K562 (cell line): ENCODE measurements at regions not wholly inside any gene's neighbourhood (a gene's known extent, or its start where the extent isn't known, plus 50 kb on each side); places are given as distances from the start of the nearest gene placed in this dataset.

Experiments used
- ATAC-seq: fragments of 200-7000 bp; cut with Tn5 transposase; 3 replicates; pipeline ENCODE4 v1.9.1; 2020; ENCODE audit warnings: moderate library complexity
- BruUV-seq: library from RNA; stranded (reverse); fragments of 400-500 nt; replicated peaks from 2 replicates; lab custom pipeline; 2021; lab: Mats Ljungman, UMichigan
- CTCF ChIA-PET: fragments of 300-600 bp; formaldehyde crosslinking; extraction: SDS; loops from one replicate; lab custom pipeline; 2021; ENCODE audit warnings: low intra/inter-chr PET ratio; lab: Yijun Ruan, JAX
- POLR2A ChIA-PET: fragments of 300-600, 350-650 bp; sonication (Branson Sonifier 250); formaldehyde crosslinking; extraction: SDS; loops from one replicate; lab custom pipeline; 2021; ENCODE audit warnings: antibody characterized with exemption, inconsistent platforms; lab: Yijun Ruan, JAX
- DNase-seq, 4 experiments: peaks; one replicate each; pipeline versions ENCODE4 v3.0.0 to v3.0.0-alpha.2; 2011 to 2018; ENCODE audit warnings: low spot score in 3 of 4, mixed read lengths in 3 of 4; ENCODE audit errors: extremely low read depth in 1 of 4
- FAIRE-seq: peaks from 2 replicates; lab custom pipeline; 2011; peaks lifted over from hg19 to GRCh38; lab: Jason Lieb, UNC
- H2AFZ ChIP-seq: 2 replicates; pipeline ENCODE4 v1.6.0; 2011; ENCODE audit warnings: low read depth, low read length, control low read depth, inconsistent platforms
- H3K27ac ChIP-seq: fragments of 200-600 bp; 3 replicates; pipeline ENCODE4 v1.8.0; 2011; ENCODE audit warnings: low read depth, mild to moderate bottlenecking, control low read depth, inconsistent platforms, low read length, moderate library complexity, mixed read lengths; ENCODE audit errors: extremely low read depth
- H3K27me3 ChIP-seq, 2 experiments: fragments of 300-600 bp in 1 of 2; 2 replicates in 1 of 2; 3 replicates in 1 of 2; pipeline versions ENCODE4 v1.6.0 to v1.8.0; 2011; ENCODE audit warnings: inconsistent platforms in 2 of 2, low read length in 2 of 2, mild to moderate bottlenecking in 1 of 2, mixed read lengths in 1 of 2, moderate library complexity in 1 of 2; ENCODE audit not compliant: control insufficient read depth in 2 of 2, insufficient read depth in 2 of 2
- H3K36me3 ChIP-seq: fragments of 300-600 bp; 3 replicates; pipeline ENCODE4 v1.8.0; 2011; ENCODE audit warnings: mild to moderate bottlenecking, low read length, inconsistent platforms; ENCODE audit not compliant: control insufficient read depth, insufficient read depth
- H3K4me1 ChIP-seq, 2 experiments: fragments of 200-600 bp in 1 of 2; replicated peaks in 1 of 2; 2 replicates in 1 of 2; 3 replicates in 1 of 2; pipeline versions ENCODE4 v1.5.1 to v1.8.0; 2011; ENCODE audit warnings: inconsistent platforms in 2 of 2, low read length in 2 of 2, mild to moderate bottlenecking in 1 of 2, mixed read lengths in 1 of 2, moderate library complexity in 1 of 2; ENCODE audit not compliant: control insufficient read depth in 2 of 2, insufficient read depth in 2 of 2
- H3K4me2 ChIP-seq: 2 replicates; pipeline ENCODE4 v1.6.1; 2011; ENCODE audit warnings: low read length, control low read depth, inconsistent platforms, mixed read lengths; ENCODE audit not compliant: insufficient read depth
- H3K4me3 ChIP-seq: fragments of 200-600 bp; sonication (generic), shearing (Covaris generic); 2 replicates; pipeline ENCODE4 v1.5.1; 2016; ENCODE audit warnings: control low read depth, inconsistent platforms
- H3K79me2 ChIP-seq: fragments of 200-600 bp; 3 replicates; pipeline ENCODE4 v1.8.0; 2011; ENCODE audit warnings: low read length, inconsistent platforms; ENCODE audit not compliant: control insufficient read depth, insufficient read depth
- H3K9ac ChIP-seq, 2 experiments: 2 replicates each; pipeline versions ENCODE4 v1.6.0 to v1.6.1; 2011; ENCODE audit warnings: low read depth in 2 of 2, low read length in 2 of 2, control low read depth in 1 of 2, inconsistent platforms in 1 of 2, mild to moderate bottlenecking in 1 of 2, mixed read lengths in 1 of 2; ENCODE audit not compliant: insufficient read depth in 1 of 2
- H3K9me1 ChIP-seq: one replicate; pipeline ENCODE4 v1.6.0; 2011; ENCODE audit warnings: inconsistent platforms, mild to moderate bottlenecking, low read length, moderate library complexity; ENCODE audit not compliant: control insufficient read depth, insufficient read depth
- H3K9me3 ChIP-seq: replicated peaks from 2 replicates; pipeline ENCODE4 v1.5.1; 2011; ENCODE audit warnings: low read depth, low read length, inconsistent platforms; ENCODE audit not compliant: control insufficient read depth, insufficient read depth
- H4K20me1 ChIP-seq: replicated peaks from 2 replicates; pipeline ENCODE4 v1.6.1; 2011; ENCODE audit warnings: low read length, inconsistent platforms, mixed read lengths; ENCODE audit not compliant: control insufficient read depth, insufficient read depth
- BRF1 ChIP-seq: IDR thresholded peaks from 3 replicates; pipeline ENCODE4 v1.6.1; 2011; ENCODE audit warnings: borderline replicate concordance, mild to moderate bottlenecking; ENCODE audit not compliant: insufficient read length; ENCODE audit errors: extremely low read depth
- CEBPG ChIP-seq, 3 experiments: fragments of 200-800 bp in 1 of 3; sonication (Bioruptor generic) in 1 of 3; sonication (generic) in 1 of 3; formaldehyde crosslinking in 1 of 3; IDR thresholded peaks in 2 of 3; conservative IDR thresholded peaks in 1 of 3; 2 replicates each; pipeline versions ENCODE4 v1.6.1 to v1.8.0; 2016 to 2022; ENCODE audit warnings: missing compliant biosample characterization in 2 of 3, missing genetic modification characterization in 2 of 3, mild to moderate bottlenecking in 1 of 3, missing genetic modification reagents in 1 of 3
- KDM2B ChIP-seq: fragments of 250-450 bp; sonication (Bioruptor Pico); IDR thresholded peaks from 2 replicates; pipeline ENCODE4 v1.8.0; 2021; ENCODE audit warnings: mild to moderate bottlenecking, moderate library complexity
- SRSF9 ChIP-seq: fragments of 200-400 bp; formaldehyde crosslinking; IDR thresholded peaks from 2 replicates; pipeline ENCODE4 v1.6.1; 2017; ENCODE audit warnings: low read depth, low read length, borderline replicate concordance
- ZNF121 ChIP-seq: sonication (generic); formaldehyde crosslinking; conservative IDR thresholded peaks from 2 replicates; pipeline ENCODE4 v1.8.0; 2022; ENCODE audit warnings: missing genetic modification reagents
- ZNF507 ChIP-seq: conservative IDR thresholded peaks from 2 replicates; pipeline ENCODE4 v1.6.1; 2017; ENCODE audit warnings: missing genetic modification characterization, missing compliant biosample characterization
- WGBS: fragments of 100-300 bp; shearing (Covaris generic); methylation state at CpG from one replicate; pipeline ENCODE4 v1.1.6; 2016; ENCODE audit warnings: low coverage, mixed read lengths; ENCODE audit not compliant: insufficient coverage; ENCODE audit errors: missing lambda C conversion rate; 5-methylcytosine and 5-hydroxymethylcytosine counted together
- in situ Hi-C: fragments of 300-500 bp; cut with MboI; formaldehyde crosslinking; loops from 4 replicates; pipeline ENCODE4 v1.15.0; 2018; ENCODE audit warnings: inconsistent platforms, mixed read lengths
- intact Hi-C: fragments of 100-400 bp; cut with micrococcal nuclease; formaldehyde crosslinking; loops from 2 replicates; pipeline ENCODE4 v1.14.2; 2022
- TF ChIP-seq, protein P1 (sequence below): fragments of 250-450 bp; sonication (Bioruptor Pico); IDR thresholded peaks from 2 replicates; pipeline ENCODE4 v1.4.0; 2020
- TF ChIP-seq, protein P2 (sequence below): fragments of 450-650 bp; IDR thresholded peaks from 2 replicates; pipeline ENCODE4 v1.6.1; 2016; ENCODE audit warnings: missing biosample characterization, missing genetic modification characterization
- TF ChIP-seq, protein P3 (sequence below): fragments of 450-650 bp; IDR thresholded peaks from 2 replicates; pipeline ENCODE4 v1.6.1; 2017; ENCODE audit warnings: antibody characterized with exemption

DNA sequence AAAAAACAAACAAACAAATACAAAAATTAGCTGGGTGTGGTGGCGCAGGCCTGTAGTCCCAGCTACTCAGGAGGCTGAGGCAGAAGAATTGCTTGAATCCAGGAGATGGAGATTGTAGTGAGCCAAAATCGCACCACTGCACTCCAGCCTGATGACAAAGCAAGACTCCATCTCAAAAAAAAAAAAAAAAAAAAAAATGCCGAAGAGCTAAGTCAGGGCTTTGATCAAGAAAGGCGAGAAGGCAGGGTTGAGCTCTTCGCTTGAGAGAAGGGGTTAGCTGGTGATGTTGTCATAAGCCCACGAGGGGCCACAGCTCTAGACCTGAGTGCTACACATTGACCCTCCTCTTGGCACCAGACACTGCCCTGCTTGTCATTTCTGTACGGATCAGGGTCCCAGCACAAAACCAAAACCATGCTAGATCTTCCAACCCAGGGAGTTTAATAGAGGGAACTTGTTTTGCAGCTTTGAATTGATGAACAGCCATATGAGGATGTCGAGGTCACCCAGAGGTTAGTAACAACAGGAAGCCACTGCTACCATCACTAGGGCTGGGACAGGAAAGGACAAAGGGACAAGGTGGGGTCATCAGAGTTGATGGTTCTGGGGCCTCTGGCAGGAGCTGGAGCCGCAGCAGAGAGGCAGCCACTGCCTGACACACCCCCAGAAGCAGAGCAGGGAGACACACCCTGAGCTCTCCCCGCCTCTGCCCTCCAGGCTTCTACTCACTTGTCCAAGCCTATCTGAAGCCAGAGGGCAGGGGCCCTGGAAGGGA lies 122.7 kb downstream of the SNX5 start (continued):
- TF ChIP-seq, protein P1, sequence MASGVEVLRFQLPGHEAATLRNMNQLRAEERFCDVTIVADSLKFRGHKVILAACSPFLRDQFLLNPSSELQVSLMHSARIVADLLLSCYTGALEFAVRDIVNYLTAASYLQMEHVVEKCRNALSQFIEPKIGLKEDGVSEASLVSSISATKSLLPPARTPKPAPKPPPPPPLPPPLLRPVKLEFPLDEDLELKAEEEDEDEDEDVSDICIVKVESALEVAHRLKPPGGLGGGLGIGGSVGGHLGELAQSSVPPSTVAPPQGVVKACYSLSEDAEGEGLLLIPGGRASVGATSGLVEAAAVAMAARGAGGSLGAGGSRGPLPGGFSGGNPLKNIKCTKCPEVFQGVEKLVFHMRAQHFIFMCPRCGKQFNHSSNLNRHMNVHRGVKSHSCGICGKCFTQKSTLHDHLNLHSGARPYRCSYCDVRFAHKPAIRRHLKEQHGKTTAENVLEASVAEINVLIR (CRISPR knock-in tag): no peak

DNA sequence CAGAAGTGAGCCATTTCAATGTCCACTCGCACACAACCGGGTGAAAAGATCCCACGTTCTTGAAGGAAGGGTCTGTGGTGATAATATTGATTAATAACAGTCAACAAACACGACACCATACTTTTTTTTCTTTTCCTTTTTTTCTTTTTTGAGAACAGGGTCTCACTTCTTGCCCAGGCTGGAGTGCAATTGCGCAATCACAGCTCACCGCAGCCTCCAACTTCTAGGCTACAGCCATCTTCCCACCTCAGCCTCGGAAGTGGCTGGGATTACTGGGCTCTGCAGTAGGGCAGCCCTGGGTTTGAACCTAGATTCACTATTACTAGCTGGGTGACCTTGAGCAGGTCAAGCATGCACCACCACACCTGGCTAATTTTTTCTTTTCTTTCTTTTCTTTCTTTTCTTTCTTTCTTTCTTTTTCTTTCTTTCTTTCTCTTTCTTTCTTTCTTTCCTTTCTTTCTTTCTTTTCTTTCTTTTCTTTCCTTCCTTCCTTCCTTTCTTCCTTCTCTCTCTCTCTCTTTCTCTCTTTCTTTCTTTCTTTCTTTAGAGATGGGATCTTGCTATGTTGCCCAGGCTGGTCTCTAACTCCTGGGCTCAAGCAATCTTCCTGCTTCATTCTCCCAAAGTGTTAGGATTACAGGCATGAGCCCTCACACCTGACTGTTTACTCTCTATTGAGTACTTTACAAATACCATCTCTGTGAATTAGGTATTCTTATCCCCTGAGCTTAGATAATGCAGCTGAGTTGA lies 123.9 kb downstream of the SNX5 start:
- FAIRE-seq (no peak), ATAC-seq (no peak), DNase-seq (no peak)
- in situ Hi-C loops: no loop called here
- Histone ChIP-seq H3K79me2 (no peaks in the 10 kb centered on the region), H3K4me3 (no peak overlapping the region), H3K27ac (no peak overlapping the region), H4K20me1 (no peaks in the 10 kb centered on the region; the same call in 1 of the 2 replicates), H3K36me3 (no peaks in the 10 kb centered on the region), H3K27me3 (peaks cover 3 to 23% of the 10 kb centered on the region in 2 experiments; a peak in 4 of 5 replicates), H3K9ac (no peak overlapping the region), H2AFZ (no peak overlapping the region), H3K9me3 (no peaks in the 10 kb centered on the region), H3K4me2 (no peak overlapping the region), H3K9me1 (no peaks in the 10 kb centered on the region), H3K4me1 (no peaks in the 10 kb centered on the region)
- CTCF ChIA-PET: no interaction called here
- WGBS: 8% methylated on average over 7 of the region's 7 CpGs
- BruUV-seq: no TSS peak
- intact Hi-C loops: no loop called here
- POLR2A ChIA-PET: interaction anchor here (0.7 kb wide), 1 partner anchor 154 kb away, joined by 3 read pairs; no protein-coding TSS in a partner anchor
- TF ChIP-seq KDM2B: no peak
- TF ChIP-seq ZNF507 (tag): no peak
- TF ChIP-seq, protein P2, sequence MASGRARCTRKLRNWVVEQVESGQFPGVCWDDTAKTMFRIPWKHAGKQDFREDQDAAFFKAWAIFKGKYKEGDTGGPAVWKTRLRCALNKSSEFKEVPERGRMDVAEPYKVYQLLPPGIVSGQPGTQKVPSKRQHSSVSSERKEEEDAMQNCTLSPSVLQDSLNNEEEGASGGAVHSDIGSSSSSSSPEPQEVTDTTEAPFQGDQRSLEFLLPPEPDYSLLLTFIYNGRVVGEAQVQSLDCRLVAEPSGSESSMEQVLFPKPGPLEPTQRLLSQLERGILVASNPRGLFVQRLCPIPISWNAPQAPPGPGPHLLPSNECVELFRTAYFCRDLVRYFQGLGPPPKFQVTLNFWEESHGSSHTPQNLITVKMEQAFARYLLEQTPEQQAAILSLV: peak; percentile 71; the same call in 1 of the 2 replicates
- TF ChIP-seq, protein P3, sequence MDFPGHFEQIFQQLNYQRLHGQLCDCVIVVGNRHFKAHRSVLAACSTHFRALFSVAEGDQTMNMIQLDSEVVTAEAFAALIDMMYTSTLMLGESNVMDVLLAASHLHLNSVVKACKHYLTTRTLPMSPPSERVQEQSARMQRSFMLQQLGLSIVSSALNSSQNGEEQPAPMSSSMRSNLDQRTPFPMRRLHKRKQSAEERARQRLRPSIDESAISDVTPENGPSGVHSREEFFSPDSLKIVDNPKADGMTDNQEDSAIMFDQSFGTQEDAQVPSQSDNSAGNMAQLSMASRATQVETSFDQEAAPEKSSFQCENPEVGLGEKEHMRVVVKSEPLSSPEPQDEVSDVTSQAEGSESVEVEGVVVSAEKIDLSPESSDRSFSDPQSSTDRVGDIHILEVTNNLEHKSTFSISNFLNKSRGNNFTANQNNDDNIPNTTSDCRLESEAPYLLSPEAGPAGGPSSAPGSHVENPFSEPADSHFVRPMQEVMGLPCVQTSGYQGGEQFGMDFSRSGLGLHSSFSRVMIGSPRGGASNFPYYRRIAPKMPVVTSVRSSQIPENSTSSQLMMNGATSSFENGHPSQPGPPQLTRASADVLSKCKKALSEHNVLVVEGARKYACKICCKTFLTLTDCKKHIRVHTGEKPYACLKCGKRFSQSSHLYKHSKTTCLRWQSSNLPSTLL: no peak
- peak; percentile 64 for TF ChIP-seq CEBPG (CRISPR knock-in tag; IDR thresholded peaks at IDR 0.05)
- TF ChIP-seq CEBPG (tag; conservative IDR thresholded peaks at IDR 0.05 in 1 of 2, IDR thresholded peaks at IDR 0.05 in 1 of 2): peak; percentile 87 to 97
- no peak for TF ChIP-seq SRSF9
- TF ChIP-seq ZNF121 (CRISPR knock-in tag): peak; percentile 36; the same call in 1 of the 2 replicates
- no peak for TF ChIP-seq BRF1
